CD4-positive, alpha-beta T cell (primary cell): ENCODE measurements at regions not wholly inside any gene's neighbourhood (a gene's known extent, or its start where the extent isn't known, plus 50 kb on each side); places are given as distances from the start of the nearest gene placed in this dataset.

Source experiments
- ATAC-seq: fragments of 200-7000 bp; cut with Tn5 transposase; one replicate; pipeline ENCODE4 v1.10.0; 2022; ENCODE audit warnings: mild to moderate bottlenecking; ENCODE audit not compliant: poor library complexity
- CTCF ChIA-PET: fragments of 350-600 bp; sonication (Branson Sonifier 250); formaldehyde crosslinking; loops from one replicate; lab custom pipeline; 2021; ENCODE audit warnings: antibody characterized with exemption, inconsistent platforms; lab: Charles Lee
- POLR2A ChIA-PET: fragments of 350-600 bp; sonication (Branson Sonifier 250); formaldehyde crosslinking; loops from one replicate; lab custom pipeline; 2021; ENCODE audit warnings: antibody characterized with exemption, inconsistent platforms; lab: Charles Lee
- DNase-seq, 14 experiments: peaks; one replicate each; pipeline ENCODE4 v3.0.0-alpha.2; 2013 to 2020; ENCODE audit warnings: mixed read lengths in 2 of 14
- H3K27ac ChIP-seq, 2 donors: one replicate each; pipeline versions ENCODE4 v1.5.1 to v1.7.0; 2013; ENCODE audit warnings: low read length in 2 of 2, low read depth in 1 of 2, mild to moderate bottlenecking in 1 of 2
- H3K27me3 ChIP-seq, 2 experiments: 1 replicate in 1 of 2; 2 replicates in 1 of 2; pipeline versions ENCODE4 v1.6.1 to v1.7.0; 2013; ENCODE audit warnings: low read length in 2 of 2, control low read depth in 1 of 2, mild to moderate bottlenecking in 1 of 2, moderate library complexity in 1 of 2; ENCODE audit not compliant: insufficient read depth in 2 of 2, control insufficient read depth in 1 of 2
- H3K36me3 ChIP-seq: one replicate; pipeline ENCODE4 v1.6.1; 2013; ENCODE audit warnings: low read length, control low read depth; ENCODE audit not compliant: insufficient read depth
- H3K4me1 ChIP-seq: one replicate; pipeline ENCODE4 v1.6.1; 2013; ENCODE audit warnings: low read length, control low read depth; ENCODE audit not compliant: insufficient read depth
- H3K4me3 ChIP-seq: one replicate; pipeline ENCODE4 v1.5.1; 2013; ENCODE audit warnings: mild to moderate bottlenecking, low read length, moderate library complexity
- H3K9me3 ChIP-seq, 2 experiments: 1 replicate in 1 of 2; 2 replicates in 1 of 2; pipeline versions ENCODE4 v1.6.1 to v1.7.0; 2013; ENCODE audit warnings: low read length in 2 of 2, mild to moderate bottlenecking in 2 of 2, control low read depth in 1 of 2, moderate library complexity in 1 of 2; ENCODE audit not compliant: control insufficient read depth in 1 of 2, insufficient read depth in 1 of 2
- H3K27ac Mint-ChIP-seq: one replicate; pipeline ENCODE4 v1.8.0; 2020; ENCODE audit warnings: mixed read lengths
- H3K27me3 Mint-ChIP-seq: one replicate; pipeline ENCODE4 v1.8.0; 2021; ENCODE audit warnings: mixed read lengths
- H3K36me3 Mint-ChIP-seq: one replicate; pipeline ENCODE4 v1.8.0; 2021; ENCODE audit warnings: low read depth, mixed read lengths
- H3K4me1 Mint-ChIP-seq: one replicate; pipeline ENCODE4 v1.8.0; 2021; ENCODE audit warnings: low read depth, mixed read lengths
- H3K4me3 Mint-ChIP-seq: one replicate; pipeline ENCODE4 v1.8.0; 2020; ENCODE audit warnings: mild to moderate bottlenecking, mixed read lengths
- H3K9me3 Mint-ChIP-seq: one replicate; pipeline ENCODE4 v1.8.0; 2020; ENCODE audit warnings: mixed read lengths
- CTCF ChIP-seq: fragments of 200-600 bp; IDR thresholded peaks from one replicate; pipeline ENCODE4 v1.8.0; 2022; ENCODE audit warnings: antibody characterized with exemption, mild to moderate bottlenecking
- intact Hi-C, 2 experiments: fragments of 100-400 bp; cut with DNase I in 1 of 2; cut with micrococcal nuclease in 1 of 2; formaldehyde crosslinking; loops; one replicate each; pipeline versions ENCODE4 v1.15.1 to v1.9.0; 2023 to 2025; cut with DNase I, micrococcal nuclease

- ATAC-seq (no peak), DNase-seq (no peak)
- Mint-ChIP-seq H3K27ac (no peak overlapping the region), H3K4me1 (no peaks in the 10 kb centered on the region), H3K27me3 (peaks cover 8% of the 10 kb centered on the region), H3K9me3 (no peaks in the 10 kb centered on the region), H3K4me3 (no peak overlapping the region), H3K36me3 (no peaks in the 10 kb centered on the region)
- TF ChIP-seq CTCF: no peak
- Histone ChIP-seq H3K4me1 (no peaks in the 10 kb centered on the region), H3K27ac (no peak overlapping the region), H3K27me3 (no peaks in the 10 kb centered on the region), H3K36me3 (no peaks in the 10 kb centered on the region), H3K4me3 (no peak overlapping the region), H3K9me3 (no peaks in the 10 kb centered on the region)
- intact Hi-C loops: no loop called here
- ChIA-PET POLR2A (no interaction called here), CTCF (interaction anchor here (1.2 kb wide), 1 partner anchor 10 kb away, joined by 3 read pairs; no protein-coding TSS in a partner anchor)
Observed at GRCh38 chr15:93640411-93640962, 551.5 kb upstream of the RGMA start.

GRCh38 chr15:93631958-93632618 lies 543.1 kb upstream of the RGMA start:
- Histone ChIP-seq H3K9me3 (no peaks in the 10 kb centered on the region), H3K36me3 (no peaks in the 10 kb centered on the region), H3K27ac (no peak overlapping the region), H3K27me3 (no peaks in the 10 kb centered on the region), H3K4me3 (no peak overlapping the region), H3K4me1 (no peaks in the 10 kb centered on the region)
- no peak for TF ChIP-seq CTCF
- DNase-seq (no peak), ATAC-seq (no peak)
- no peaks in the 10 kb centered on the region for H3K9me3 Mint-ChIP-seq
- no peak overlapping the region for H3K4me3 Mint-ChIP-seq
- ChIA-PET POLR2A (no interaction called here), CTCF (no interaction called here)
- intact Hi-C loops: no loop called here
- H3K27me3 Mint-ChIP-seq: no peaks in the 10 kb centered on the region
- H3K27ac Mint-ChIP-seq: no peak overlapping the region
- H3K36me3 Mint-ChIP-seq: no peaks in the 10 kb centered on the region
- H3K4me1 Mint-ChIP-seq: no peaks in the 10 kb centered on the region

- ChIA-PET POLR2A (no interaction called here), CTCF (no interaction called here)
- H3K4me3 ChIP-seq: no peak overlapping the region
- Mint-ChIP-seq H3K27ac (no peak overlapping the region), H3K36me3 (no peaks in the 10 kb centered on the region), H3K4me1 (no peaks in the 10 kb centered on the region), H3K4me3 (no peak overlapping the region), H3K27me3 (peaks cover 10% of the 10 kb centered on the region), H3K9me3 (no peaks in the 10 kb centered on the region)
- no peak for DNase-seq
- TF ChIP-seq CTCF: no peak
- H3K27ac ChIP-seq: no peak overlapping the region
- intact Hi-C loops: no loop called here
- H3K9me3 ChIP-seq: no peaks in the 10 kb centered on the region
- no peaks in the 10 kb centered on the region for H3K36me3 ChIP-seq
- H3K27me3 ChIP-seq: peaks cover 3 to 7% of the 10 kb centered on the region in 2 experiments
- ATAC-seq: no peak
- H3K4me1 ChIP-seq: no peaks in the 10 kb centered on the region
Observed at GRCh38 chr15:93619597-93619996, 530.6 kb upstream of the RGMA start.
